ENCODE measurements at regions not wholly inside any gene's neighbourhood (a gene's known extent, or its start where the extent isn't known, plus 50 kb on each side); places are given as distances from the start of the nearest gene placed in this dataset.

DNA sequence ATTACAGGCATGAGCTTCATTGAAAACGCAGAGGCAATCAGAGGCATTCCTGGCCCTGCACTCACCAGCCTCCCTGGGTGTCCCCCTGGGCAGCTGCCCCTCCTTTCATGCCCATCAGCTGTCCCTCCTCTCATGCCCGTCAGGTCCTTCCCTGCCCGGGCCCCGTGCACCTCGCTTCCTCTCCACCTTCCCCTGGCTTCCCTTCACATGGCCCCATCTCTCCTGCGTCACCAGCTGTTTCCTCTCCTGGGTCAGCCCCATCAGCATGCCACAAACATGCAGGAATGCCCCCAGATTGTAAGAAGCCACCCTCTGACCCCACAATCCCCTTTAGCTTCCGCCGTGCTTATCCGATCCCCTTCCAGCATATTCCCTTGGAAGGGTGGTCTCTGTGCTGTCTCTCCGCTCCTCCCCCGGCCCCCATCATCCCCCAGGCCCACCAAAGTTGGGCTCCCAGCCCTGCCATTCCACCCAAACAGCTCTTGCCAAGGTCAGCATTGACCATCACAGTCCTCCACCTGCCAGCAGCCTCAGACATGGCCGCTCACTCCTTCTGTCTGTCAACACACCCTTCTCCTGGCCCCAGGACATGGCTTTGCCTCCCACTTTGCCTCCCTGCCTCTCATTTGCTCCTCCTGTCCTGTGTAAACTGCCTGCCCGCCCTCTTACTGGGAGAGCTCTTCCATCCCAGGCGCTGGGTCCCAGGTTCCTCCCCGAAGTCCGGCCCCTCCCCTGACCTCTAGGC, 98.6 kb upstream of the IER5L start:
- TF ChIP-seq POLR2AphosphoS5 (IDR thresholded peaks at IDR 0.05) (no peak), POLR2A (IDR thresholded peaks at IDR 0.05; ENCODE audit: low read depth) (no peak), CTCF (IDR thresholded peaks at IDR 0.05) (no peak)

Measured in esophagus muscularis mucosa (tissue), 3 donors.